ENCODE measurements at regions not wholly inside any gene's neighbourhood (a gene's known extent, or its start where the extent isn't known, plus 50 kb on each side); places are given as distances from the start of the nearest gene placed in this dataset.

DNA sequence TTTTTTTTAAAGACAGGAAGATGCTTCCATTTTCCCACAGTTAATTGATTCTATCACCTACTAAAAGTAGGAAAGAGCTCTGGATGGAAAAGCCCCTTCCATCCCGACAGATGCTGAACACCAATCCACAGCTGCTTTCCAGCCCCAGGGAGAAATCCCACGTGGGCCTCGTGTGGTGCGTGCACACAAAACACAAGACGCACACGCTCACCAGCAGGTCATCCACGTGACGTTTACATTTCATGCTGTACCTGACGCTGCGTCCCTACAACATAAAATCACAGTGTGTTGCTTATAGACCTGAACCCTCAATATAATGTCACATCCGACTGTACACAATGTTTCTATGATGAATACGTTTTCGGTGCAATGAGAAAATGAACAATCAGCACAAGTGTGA is 50.2 kb upstream of the DACT2 start:
- TF ChIP-seq, protein P1, sequence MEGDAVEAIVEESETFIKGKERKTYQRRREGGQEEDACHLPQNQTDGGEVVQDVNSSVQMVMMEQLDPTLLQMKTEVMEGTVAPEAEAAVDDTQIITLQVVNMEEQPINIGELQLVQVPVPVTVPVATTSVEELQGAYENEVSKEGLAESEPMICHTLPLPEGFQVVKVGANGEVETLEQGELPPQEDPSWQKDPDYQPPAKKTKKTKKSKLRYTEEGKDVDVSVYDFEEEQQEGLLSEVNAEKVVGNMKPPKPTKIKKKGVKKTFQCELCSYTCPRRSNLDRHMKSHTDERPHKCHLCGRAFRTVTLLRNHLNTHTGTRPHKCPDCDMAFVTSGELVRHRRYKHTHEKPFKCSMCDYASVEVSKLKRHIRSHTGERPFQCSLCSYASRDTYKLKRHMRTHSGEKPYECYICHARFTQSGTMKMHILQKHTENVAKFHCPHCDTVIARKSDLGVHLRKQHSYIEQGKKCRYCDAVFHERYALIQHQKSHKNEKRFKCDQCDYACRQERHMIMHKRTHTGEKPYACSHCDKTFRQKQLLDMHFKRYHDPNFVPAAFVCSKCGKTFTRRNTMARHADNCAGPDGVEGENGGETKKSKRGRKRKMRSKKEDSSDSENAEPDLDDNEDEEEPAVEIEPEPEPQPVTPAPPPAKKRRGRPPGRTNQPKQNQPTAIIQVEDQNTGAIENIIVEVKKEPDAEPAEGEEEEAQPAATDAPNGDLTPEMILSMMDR (IDR thresholded peaks at IDR 0.05; ENCODE audit: low read depth, low read length): no peak
- TF ChIP-seq, protein P2, sequence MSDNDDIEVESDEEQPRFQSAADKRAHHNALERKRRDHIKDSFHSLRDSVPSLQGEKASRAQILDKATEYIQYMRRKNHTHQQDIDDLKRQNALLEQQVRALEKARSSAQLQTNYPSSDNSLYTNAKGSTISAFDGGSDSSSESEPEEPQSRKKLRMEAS (IDR thresholded peaks at IDR 0.05; ENCODE audit: low read depth, low read length): no peak
- TF ChIP-seq POLR2A (IDR thresholded peaks at IDR 0.05; ENCODE audit: extremely low read depth, insufficient read length) (no peak), MYC (IDR thresholded peaks at IDR 0.05; ENCODE audit: low read depth, low read length) (no peak)
- H3K4me3 ChIP-seq (ENCODE audit: low read depth, low read length): no peak overlapping the region
- DNase-seq (ENCODE audit: low read depth): no peak

DNA sequence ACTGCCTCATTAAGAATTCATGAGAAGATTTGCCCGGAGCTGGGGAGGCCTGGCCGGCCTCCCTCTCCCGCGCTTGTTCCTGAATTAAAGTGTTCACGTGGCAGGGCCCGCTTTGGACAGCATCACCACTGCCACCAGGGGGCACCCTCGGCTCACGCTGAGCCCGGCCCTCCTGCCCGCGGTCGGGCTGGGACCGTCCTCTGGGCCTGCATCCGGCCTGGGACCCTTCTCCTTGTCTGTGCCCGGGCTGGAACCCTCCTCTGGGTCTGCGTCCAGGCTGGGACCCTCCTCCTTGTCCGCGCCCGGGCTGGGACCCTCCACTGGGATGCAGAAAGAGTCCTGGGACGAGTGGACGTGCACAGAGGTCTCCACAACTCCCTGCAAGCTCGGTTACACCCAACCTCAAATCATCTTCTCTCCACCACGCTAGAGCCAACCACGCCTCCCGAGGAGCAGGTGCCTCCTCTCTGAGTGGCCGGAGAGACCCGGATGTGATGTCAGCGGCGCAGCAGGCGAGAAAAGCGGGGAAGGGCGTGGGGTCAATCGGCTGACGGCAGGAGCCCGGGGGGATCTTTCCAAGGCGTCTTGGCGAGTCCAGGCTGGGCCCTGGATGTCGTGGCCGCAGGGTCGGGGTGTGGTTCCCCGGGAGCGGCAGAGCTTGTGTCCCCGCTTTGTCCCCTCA is 50.9 kb upstream of the DACT2 start:
- TF ChIP-seq, protein P1 (IDR thresholded peaks at IDR 0.05; ENCODE audit: low read depth, low read length): peak; percentile 91
- TF ChIP-seq, protein P2 (IDR thresholded peaks at IDR 0.05; ENCODE audit: low read depth, low read length): peak; percentile 75
- TF ChIP-seq POLR2A (IDR thresholded peaks at IDR 0.05; ENCODE audit: extremely low read depth, insufficient read length) (no peak), MYC (IDR thresholded peaks at IDR 0.05; ENCODE audit: low read depth, low read length) (peak; percentile 75)
- H3K4me3 ChIP-seq (ENCODE audit: low read depth, low read length): no peak overlapping the region
- peak; percentile 68 for DNase-seq (ENCODE audit: low read depth)

DNA sequence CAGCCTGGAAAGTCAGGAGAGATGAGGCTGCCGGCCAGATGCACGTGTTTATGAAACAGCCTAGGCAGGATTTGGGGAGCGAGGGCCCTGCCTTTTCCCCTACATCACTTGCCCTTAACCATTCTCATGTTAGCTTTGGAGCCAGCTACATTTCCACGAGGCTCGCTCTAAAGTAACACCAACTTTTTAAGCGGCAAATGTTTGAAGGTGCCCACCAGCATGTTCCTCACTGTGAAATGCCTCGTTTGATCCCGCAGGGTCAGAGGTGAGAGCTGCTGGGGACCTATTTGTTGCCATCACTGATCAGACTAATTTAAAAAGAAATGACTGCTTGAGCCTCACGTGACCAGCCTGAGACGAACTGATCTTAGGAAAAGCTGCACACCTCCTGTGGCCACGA is 51.6 kb upstream of the DACT2 start:
- DNase-seq (ENCODE audit: low read depth): no peak
- no peak overlapping the region for H3K4me3 ChIP-seq (ENCODE audit: low read depth, low read length)
- TF ChIP-seq POLR2A (IDR thresholded peaks at IDR 0.05; ENCODE audit: extremely low read depth, insufficient read length) (no peak), MYC (IDR thresholded peaks at IDR 0.05; ENCODE audit: low read depth, low read length) (no peak)
- TF ChIP-seq, protein P2 (IDR thresholded peaks at IDR 0.05; ENCODE audit: low read depth, low read length): no peak
- TF ChIP-seq, protein P1 (IDR thresholded peaks at IDR 0.05; ENCODE audit: low read depth, low read length): no peak

DNA sequence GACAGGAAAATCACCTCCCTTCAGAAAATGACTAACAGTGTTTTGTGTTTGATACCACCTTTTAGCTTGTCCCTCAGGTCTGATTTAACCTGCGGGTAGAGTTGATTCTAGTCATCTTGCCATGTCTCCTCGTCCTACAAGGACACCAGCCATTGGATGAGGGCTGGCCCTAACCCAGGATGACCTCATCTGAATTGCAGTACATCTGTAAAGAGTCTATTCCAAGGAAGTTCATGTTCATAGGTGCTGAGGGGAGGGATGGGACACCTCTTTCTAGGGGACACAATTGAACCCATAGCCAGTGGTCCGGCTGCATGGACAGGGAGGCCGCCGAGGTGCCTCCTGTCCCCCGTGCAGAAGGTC is 52.0 kb upstream of the DACT2 start:
- no peak overlapping the region for H3K4me3 ChIP-seq (ENCODE audit: low read depth, low read length)
- no peak for DNase-seq (ENCODE audit: low read depth)
- TF ChIP-seq POLR2A (IDR thresholded peaks at IDR 0.05; ENCODE audit: extremely low read depth, insufficient read length) (no peak), MYC (IDR thresholded peaks at IDR 0.05; ENCODE audit: low read depth, low read length) (no peak)
- TF ChIP-seq, protein P1 (IDR thresholded peaks at IDR 0.05; ENCODE audit: low read depth, low read length): no peak
- TF ChIP-seq, protein P2 (IDR thresholded peaks at IDR 0.05; ENCODE audit: low read depth, low read length): no peak

DNA sequence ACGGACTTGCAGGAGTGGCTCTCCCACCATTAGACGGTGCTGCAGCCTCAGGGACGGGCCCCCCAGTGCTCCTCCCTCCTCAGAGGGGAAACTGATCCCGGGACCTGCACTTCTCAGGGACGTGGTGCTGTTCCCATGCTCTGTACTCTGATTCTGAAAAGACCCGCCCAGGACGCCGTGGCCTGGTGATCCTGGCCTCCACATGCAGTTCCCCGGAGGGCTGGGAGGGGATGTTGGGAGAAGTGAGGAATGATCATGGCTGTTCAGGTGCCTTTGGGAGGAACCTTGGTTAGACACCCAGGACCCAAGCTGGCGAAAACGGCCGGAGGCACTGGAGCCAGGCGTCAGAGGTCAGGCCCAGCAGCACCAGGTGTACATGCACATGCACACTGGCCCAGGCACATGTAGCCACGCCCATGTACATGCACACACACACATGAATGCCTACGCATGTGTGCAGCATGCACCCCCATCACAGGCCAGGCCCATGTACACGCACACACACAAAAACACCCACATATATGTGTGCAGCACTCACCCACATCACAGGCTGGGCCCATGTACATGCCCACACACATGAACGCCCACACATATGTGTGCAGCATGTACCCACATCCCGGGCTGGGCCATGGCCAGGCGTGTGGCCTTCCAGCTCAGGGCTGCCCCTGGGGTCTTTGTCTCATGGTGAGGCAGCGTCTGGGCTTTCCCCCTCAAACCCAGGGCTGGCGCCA is 52.6 kb upstream of the DACT2 start:
- DNase-seq (ENCODE audit: low read depth): no peak
- TF ChIP-seq POLR2A (IDR thresholded peaks at IDR 0.05; ENCODE audit: extremely low read depth, insufficient read length) (no peak), MYC (IDR thresholded peaks at IDR 0.05; ENCODE audit: low read depth, low read length) (no peak)
- TF ChIP-seq, protein P1 (IDR thresholded peaks at IDR 0.05; ENCODE audit: low read depth, low read length): no peak
- TF ChIP-seq, protein P2 (IDR thresholded peaks at IDR 0.05; ENCODE audit: low read depth, low read length): no peak
- H3K4me3 ChIP-seq (ENCODE audit: low read depth, low read length): no peak overlapping the region

All from NB4 (cell line).